ENCODE measurements at regions not wholly inside any gene's neighbourhood (a gene's known extent, or its start where the extent isn't known, plus 50 kb on each side); places are given as distances from the start of the nearest gene placed in this dataset.

DNA sequence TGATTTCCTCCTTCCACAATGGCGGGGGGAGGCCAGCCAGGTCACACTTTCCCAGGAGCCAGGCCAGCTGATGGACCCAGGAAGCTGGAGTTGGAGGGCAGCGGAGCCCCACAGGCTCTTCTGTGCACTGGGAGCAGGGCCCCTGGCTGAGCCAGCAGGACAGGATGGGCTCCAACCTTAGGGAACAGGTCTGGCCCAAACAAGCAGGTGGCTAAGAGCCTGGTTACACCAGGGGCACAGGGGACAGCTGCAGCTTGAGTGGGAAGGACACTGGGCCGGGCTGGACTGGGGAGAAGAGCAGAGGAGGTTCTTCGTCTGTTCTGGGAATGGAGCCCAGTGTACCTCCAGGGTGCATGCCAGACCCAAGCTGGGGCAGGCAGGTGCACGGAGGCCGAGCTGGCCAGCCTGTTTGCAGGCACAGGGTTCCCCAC lies 102.3 kb downstream of the DLL1 start:
- TF ChIP-seq POLR2A (IDR thresholded peaks at IDR 0.05; ENCODE audit: low read depth, low read length) (no peak), SPI1 (IDR thresholded peaks at IDR 0.05; ENCODE audit: low read depth, low read length) (no peak), POU2F2 (IDR thresholded peaks at IDR 0.05; ENCODE audit: low read depth, low read length) (no peak), POLR2AphosphoS5 (IDR thresholded peaks at IDR 0.05; ENCODE audit: low read depth, low read length) (no peak), TAF1 (IDR thresholded peaks at IDR 0.05; ENCODE audit: low read depth, low read length) (no peak)
